ENCODE measurements at regions not wholly inside any gene's neighbourhood (a gene's known extent, or its start where the extent isn't known, plus 50 kb on each side); places are given as distances from the start of the nearest gene placed in this dataset.

GRCh38 chr5:163659568-163659902 lies 154.1 kb downstream of the MAT2B start:
- WGBS, 2 donors: 61 to 62% methylated on average over 3 of the region's 3 CpGs

GRCh38 chr5:163660486-163660885 lies 155.1 kb downstream of the MAT2B start:
- DNase-seq: no peak
- WGBS, 2 donors: 77 to 100% methylated on average over 1 of the region's 1 CpG
- Histone ChIP-seq H3K27ac (no peak overlapping the region), H3K27me3 (no peaks in the 10 kb centered on the region), H3K4me3 (replicated peaks in 1 of 3) (no peak overlapping the region), H3K36me3 (no peaks in the 10 kb centered on the region), H3K4me1 (no peaks in the 10 kb centered on the region), H3K9me3 (no peaks in the 10 kb centered on the region)
- TF ChIP-seq POLR2A (IDR thresholded peaks at IDR 0.05) (no peak), CTCF (IDR thresholded peaks at IDR 0.05) (no peak)
- intact Hi-C loops (cut with DNase I): no loop called here

More at GRCh38 chr5:163659568-163659902, 154.1 kb downstream of the MAT2B start:
- no peaks in the 10 kb centered on the region for H3K27me3 ChIP-seq
- no peak overlapping the region for H3K4me3 ChIP-seq (replicated peaks in 1 of 3)
- intact Hi-C loops (cut with DNase I): no loop called here
- TF ChIP-seq POLR2A (IDR thresholded peaks at IDR 0.05): no peak
- H3K9me3 ChIP-seq: no peaks in the 10 kb centered on the region
- no peak for DNase-seq
- H3K36me3 ChIP-seq: no peaks in the 10 kb centered on the region
- H3K27ac ChIP-seq: no peak overlapping the region
- H3K4me1 ChIP-seq: no peaks in the 10 kb centered on the region

DNA sequence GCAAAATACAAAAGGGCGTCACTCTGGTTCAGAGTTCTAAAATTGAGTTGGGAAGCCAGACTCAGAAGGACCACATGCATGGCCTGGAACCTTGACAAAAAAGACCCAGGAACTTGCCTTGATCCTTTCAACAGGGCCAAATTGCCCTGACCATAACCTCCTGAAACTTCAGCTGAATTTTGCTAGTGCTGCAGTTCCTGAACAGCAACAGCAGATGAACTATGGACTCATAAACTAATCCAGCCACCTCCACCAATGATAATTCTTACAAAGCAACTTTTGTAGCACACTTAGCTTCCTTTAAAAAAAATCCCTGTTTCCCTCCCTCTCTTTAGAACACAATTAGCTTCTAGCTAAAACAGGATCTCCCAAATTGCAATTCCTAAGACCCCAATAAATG lies 155.9 kb downstream of the MAT2B start:
- Histone ChIP-seq H3K27ac (no peak overlapping the region), H3K36me3 (no peaks in the 10 kb centered on the region), H3K9me3 (no peaks in the 10 kb centered on the region), H3K4me3 (replicated peaks in 1 of 3) (no peak overlapping the region), H3K4me1 (no peaks in the 10 kb centered on the region), H3K27me3 (no peaks in the 10 kb centered on the region)
- DNase-seq: no peak
- WGBS, 2 donors: 76 to 94% methylated on average over 1 of the region's 1 CpG
- TF ChIP-seq CTCF (IDR thresholded peaks at IDR 0.05): no peak
- TF ChIP-seq POLR2A (IDR thresholded peaks at IDR 0.05): no peak
- intact Hi-C loops (cut with DNase I): no loop called here

DNA sequence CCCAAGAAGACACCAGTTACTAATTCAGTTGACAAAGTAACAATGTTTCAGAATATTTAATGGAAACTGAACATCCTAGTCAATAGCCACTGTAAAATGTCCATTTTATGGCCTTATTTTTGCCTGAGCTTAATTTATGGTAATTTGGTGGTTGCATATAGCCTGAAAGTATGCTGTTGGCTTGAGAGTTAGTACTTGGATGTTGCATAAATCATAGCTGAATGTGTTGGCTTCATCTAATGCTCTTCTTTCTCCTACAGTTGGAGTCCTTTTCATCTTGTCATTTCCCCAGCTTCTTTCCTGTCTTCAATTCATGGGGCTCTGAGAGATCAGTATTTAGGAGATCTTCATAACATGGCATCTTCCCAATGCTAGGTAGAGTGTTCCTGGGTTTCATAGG lies 164.6 kb downstream of the MAT2B start:
- TF ChIP-seq POLR2A (IDR thresholded peaks at IDR 0.05) (no peak), CTCF (IDR thresholded peaks at IDR 0.05) (no peak)
- Histone ChIP-seq H3K27me3 (no peaks in the 10 kb centered on the region), H3K4me3 (replicated peaks in 1 of 3) (no peak overlapping the region), H3K27ac (no peak overlapping the region), H3K36me3 (no peaks in the 10 kb centered on the region), H3K4me1 (no peaks in the 10 kb centered on the region), H3K9me3 (no peaks in the 10 kb centered on the region)
- intact Hi-C loops (cut with DNase I): no loop called here
- no peak for DNase-seq

GRCh38 chr5:163677092-163677491 lies 171.7 kb downstream of the MAT2B start:
- H3K4me1 ChIP-seq: peaks cover 11 to 18% of the 10 kb centered on the region in 2 donors
- no peak overlapping the region for H3K27ac ChIP-seq
- no peaks in the 10 kb centered on the region for H3K36me3 ChIP-seq
- H3K27me3 ChIP-seq: no peaks in the 10 kb centered on the region
- WGBS, 2 donors: 62 to 71% methylated on average over 2 of the region's 2 CpGs
- TF ChIP-seq CTCF (IDR thresholded peaks at IDR 0.05): no peak
- no peak for TF ChIP-seq POLR2A (IDR thresholded peaks at IDR 0.05)
- H3K4me3 ChIP-seq (replicated peaks in 1 of 3): no peak overlapping the region
- intact Hi-C loops (cut with DNase I): no loop called here
- no peaks in the 10 kb centered on the region for H3K9me3 ChIP-seq
- no peak for DNase-seq

- no peaks in the 10 kb centered on the region for H3K36me3 ChIP-seq
- intact Hi-C loops (cut with DNase I): no loop called here
- H3K4me3 ChIP-seq (replicated peaks in 1 of 3): no peak overlapping the region
- WGBS, 2 donors: 65 to 71% methylated on average over 1 of the region's 1 CpG
- H3K4me1 ChIP-seq: peaks cover 11 to 15% of the 10 kb centered on the region in 2 donors
- no peak overlapping the region for H3K27ac ChIP-seq
- no peak for DNase-seq
- TF ChIP-seq CTCF (IDR thresholded peaks at IDR 0.05) (no peak), POLR2A (IDR thresholded peaks at IDR 0.05) (no peak)
- H3K27me3 ChIP-seq: no peaks in the 10 kb centered on the region
- H3K9me3 ChIP-seq: no peaks in the 10 kb centered on the region
Observed at GRCh38 chr5:163682234-163682633, 176.8 kb downstream of the MAT2B start.

Data from thyroid gland (tissue), 4 donors.